CMK (cell line): ENCODE measurements at regions not wholly inside any gene's neighbourhood (a gene's known extent, or its start where the extent isn't known, plus 50 kb on each side); places are given as distances from the start of the nearest gene placed in this dataset.
"Not testable (repeated sequence)": the region's sequence is repeated elsewhere in the genome, so short reads cannot be mapped to it uniquely, and the experiment has no call there.

Source experiments
- DNase-seq: peaks from one replicate; pipeline ENCODE4 v3.0.0-alpha.2; 2010; ENCODE audit warnings: low read depth

GRCh38 chrX:13223868-13224567, 95.8 kb downstream of the ATXN3L start:
- DNase-seq, result no peak

- no peak for DNase-seq
Measured at GRCh38 chrX:13220916-13221315, 98.9 kb downstream of the ATXN3L start.

GRCh38 chrX:13219991-13220764, 99.7 kb downstream of the ATXN3L start:
- DNase-seq, result no peak

GRCh38 chrX:13218758-13219157, 101.1 kb downstream of the ATXN3L start:
- no peak for DNase-seq

- no peak for DNase-seq
Measured at GRCh38 chrX:13216139-13216538, 103.7 kb downstream of the ATXN3L start.

GRCh38 chrX:13215729-13216128, 104.1 kb downstream of the ATXN3L start:
- no peak for DNase-seq

DNA sequence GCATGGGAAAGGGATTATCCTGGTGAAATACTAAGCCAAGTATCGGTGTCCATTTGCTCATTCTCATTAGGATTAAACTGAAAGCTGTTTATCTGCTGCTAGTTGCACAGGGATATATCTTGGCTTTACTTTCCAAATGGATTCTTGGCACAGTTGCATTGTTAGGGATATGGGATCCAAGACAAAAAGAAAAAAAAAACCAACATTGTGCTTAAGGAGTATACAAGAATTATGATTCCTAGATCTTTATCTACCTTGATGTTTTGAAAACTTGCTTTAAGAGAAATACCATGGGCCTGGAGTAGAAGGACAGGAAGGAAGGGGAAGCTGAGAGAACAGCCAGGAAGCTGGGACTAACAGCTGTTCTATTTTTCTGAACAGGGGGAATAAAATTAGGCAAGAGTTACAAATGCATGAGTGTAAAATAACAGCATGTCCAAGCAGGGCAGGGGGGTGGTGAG, 107.6 kb downstream of the ATXN3L start:
- DNase-seq, result no peak

- DNase-seq, result not testable (repeated sequence)
Measured at GRCh38 chrX:13210142-13210541, 109.7 kb downstream of the ATXN3L start.

DNA sequence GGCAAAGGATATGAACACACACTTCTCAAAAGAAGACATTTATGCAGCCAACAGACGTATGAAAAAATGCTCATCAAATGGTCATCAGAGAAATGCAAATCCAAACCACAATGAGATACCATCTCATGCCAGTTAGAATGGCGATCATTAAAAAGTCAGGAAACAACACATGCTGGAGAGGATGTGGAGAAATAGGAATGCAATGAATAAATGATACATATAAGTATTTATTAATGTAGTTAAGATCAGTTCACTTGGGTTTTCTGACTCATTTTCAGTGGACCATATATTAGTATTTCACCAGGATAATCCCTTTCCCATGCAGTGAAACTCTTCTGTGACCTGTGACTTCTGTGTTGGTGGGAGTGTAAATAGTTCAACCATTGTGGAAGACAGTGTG, 110.1 kb downstream of the ATXN3L start:
- not testable (repeated sequence) for DNase-seq

GRCh38 chrX:13208281-13208935, 111.4 kb downstream of the ATXN3L start:
- DNase-seq, result no peak

- DNase-seq, result no peak
Measured at GRCh38 chrX:13203271-13203670, 116.6 kb downstream of the ATXN3L start.

GRCh38 chrX:13201605-13202219, 118.1 kb downstream of the ATXN3L start:
- no peak for DNase-seq

DNA sequence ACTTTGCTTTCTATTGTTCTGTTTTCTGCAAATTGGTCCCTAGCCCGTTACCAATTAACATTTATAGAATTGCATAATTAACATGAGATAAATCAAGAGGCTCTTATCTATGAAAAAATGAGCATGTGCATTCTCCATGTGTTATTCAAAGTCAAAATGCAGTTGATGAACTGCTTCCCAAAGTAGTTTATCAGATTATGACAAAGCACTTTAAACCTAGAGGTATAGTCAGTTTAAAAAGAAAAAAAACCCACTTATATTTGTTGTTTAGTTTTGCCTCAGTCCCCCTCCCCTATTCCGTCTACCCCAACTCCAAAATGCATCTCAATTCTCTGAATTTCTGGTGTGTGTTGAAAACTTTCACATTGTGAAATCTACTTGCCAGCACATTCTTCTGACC, 119.5 kb downstream of the ATXN3L start:
- DNase-seq, result no peak

DNA sequence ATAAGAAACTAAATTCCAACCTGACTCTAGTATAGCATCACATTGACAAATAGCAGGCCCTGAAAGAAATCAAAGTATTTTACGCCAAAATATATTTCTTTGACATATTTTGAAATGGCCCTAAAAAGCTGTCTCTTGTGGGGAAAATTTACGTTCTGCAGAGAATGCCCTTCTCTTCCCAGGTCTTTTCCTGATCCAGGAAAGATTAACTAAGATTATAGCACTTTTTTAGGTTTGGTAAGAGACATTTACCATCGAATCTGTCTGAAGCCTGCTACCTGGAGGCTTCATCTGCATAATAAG, 121.1 kb downstream of the ATXN3L start:
- DNase-seq, result no peak

DNA sequence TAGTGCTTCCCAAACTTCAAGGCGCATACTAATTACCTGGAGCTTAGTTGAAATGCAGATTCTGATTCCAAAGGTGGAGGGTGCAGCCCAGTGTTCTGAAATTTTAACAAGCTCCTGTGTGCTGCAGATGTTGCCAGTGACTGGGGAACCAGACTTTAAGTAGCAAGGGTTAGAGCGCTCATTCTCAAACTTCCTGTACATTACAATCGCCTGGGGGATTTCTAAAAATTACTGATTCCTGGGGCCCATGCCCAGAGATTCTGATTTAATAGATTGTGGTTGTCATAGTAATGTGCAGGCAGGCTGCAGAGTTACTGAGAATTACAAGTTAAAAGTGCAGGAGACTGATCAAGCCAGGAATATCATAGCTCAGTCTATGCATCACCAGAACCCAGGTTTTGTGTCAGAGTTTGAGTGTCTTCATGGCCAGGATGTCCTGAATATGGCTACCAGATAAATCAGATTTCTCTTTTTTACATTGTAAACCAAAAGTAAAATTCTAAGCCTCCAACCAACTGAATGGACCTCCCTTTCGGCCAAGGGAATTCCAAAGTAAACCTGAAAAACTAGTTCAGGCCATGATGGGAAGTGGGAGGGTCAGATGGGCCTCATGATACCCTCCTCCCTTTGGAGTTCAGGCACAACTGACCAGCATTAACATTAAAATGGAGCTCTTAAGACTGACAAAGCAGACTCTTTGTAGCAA, 121.6 kb downstream of the ATXN3L start:
- DNase-seq, result no peak

DNA sequence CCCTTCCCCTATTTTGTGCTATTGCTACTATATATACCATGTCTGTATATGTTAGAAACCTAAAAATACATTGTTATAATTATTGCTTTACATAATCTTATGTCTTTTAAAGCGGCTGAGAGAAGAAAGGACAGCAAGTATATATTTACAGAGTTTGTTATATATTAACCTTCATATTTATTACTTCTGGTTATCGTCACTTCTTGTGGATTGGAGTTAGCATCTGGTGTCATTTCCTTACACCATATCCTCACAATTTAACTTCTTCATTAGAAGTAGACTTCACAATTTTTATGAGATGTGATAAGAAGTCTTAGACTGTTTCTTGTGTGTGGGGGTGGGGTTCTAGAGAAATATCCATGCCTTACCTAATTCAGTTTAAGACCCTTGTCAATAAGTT, 123.1 kb downstream of the ATXN3L start:
- no peak for DNase-seq

- DNase-seq, result no peak
Measured at GRCh38 chrX:13195340-13195739, 124.5 kb downstream of the ATXN3L start.

- no peak for DNase-seq
Measured at GRCh38 chrX:13194291-13195103, 125.4 kb downstream of the ATXN3L start.

- DNase-seq, result no peak
Measured at GRCh38 chrX:13190051-13190450, 129.8 kb downstream of the ATXN3L start.

GRCh38 chrX:13189380-13189779, 130.5 kb downstream of the ATXN3L start:
- DNase-seq, result no peak

DNA sequence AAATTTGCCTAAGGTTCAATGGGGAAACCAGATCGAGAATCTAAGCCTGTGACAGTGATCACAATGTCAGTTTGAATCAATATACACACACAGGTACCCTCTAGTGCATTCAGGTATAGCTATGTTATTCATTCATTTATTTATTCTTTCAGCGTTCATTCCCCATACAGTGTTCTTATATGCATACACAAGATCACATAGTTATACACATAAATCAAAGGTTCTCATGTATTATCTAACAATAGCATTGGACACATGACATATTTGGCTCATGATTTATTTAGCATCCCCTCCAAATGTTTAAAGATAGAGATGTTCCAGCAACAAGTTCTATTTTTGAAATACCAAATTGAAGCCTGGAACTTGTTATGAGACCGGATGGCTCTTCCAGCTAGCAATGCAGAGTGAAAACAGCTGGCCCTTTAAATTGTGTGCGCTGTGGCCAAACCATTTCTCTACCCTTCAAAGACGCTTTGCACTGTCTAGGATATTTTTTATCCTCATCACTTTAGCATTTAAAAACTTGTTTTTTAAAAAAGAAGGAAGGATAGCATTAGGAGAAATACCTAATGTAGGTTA, 131.0 kb downstream of the ATXN3L start:
- DNase-seq, result no peak
